ENCODE measurements at regions not wholly inside any gene's neighbourhood (a gene's known extent, or its start where the extent isn't known, plus 50 kb on each side); places are given as distances from the start of the nearest gene placed in this dataset.

GRCh38 chr3:23046536-23046935, 156.6 kb upstream of the UBE2E2 start:
- TF ChIP-seq CTCF (IDR thresholded peaks at IDR 0.05 in 2 of 3, conservative IDR thresholded peaks at IDR 0.05 in 1 of 3; ENCODE audit: borderline replicate concordance in 1 of 3, insufficient read depth in 1 of 3, low read depth in 2 of 3, low read length in 2 of 3) (no peak), REST (IDR thresholded peaks at IDR 0.05; ENCODE audit: low read depth) (no peak), JUND (IDR thresholded peaks at IDR 0.05) (no peak), ELF1 (IDR thresholded peaks at IDR 0.05; ENCODE audit: borderline replicate concordance, low read depth) (no peak)
